ENCODE measurements at regions not wholly inside any gene's neighbourhood (a gene's known extent, or its start where the extent isn't known, plus 50 kb on each side); places are given as distances from the start of the nearest gene placed in this dataset.

DNA sequence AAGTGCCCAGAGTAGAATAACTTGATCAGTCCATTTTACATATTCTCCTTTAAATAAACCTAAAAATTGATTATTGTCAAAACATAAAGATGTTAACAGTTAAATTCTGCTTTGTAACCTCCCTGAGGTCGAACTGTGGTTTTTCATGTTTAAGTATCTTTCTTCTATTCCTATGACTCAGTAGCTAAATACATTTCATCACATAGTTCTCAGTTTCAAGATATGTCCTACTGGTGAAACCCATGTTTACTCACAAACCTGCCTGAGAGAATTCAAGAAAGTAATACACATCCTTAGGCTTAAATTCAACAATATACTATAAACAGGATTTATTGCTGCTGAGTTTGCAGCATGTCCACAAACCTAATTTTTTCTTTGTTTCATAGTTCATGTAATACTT is 692.9 kb downstream of the ZPLD1 start:
- TF ChIP-seq POLR2A (IDR thresholded peaks at IDR 0.05) (no peak), EP300 (IDR thresholded peaks at IDR 0.05) (no peak), POLR2AphosphoS5 (IDR thresholded peaks at IDR 0.05) (no peak)
- TF ChIP-seq, protein P1, sequence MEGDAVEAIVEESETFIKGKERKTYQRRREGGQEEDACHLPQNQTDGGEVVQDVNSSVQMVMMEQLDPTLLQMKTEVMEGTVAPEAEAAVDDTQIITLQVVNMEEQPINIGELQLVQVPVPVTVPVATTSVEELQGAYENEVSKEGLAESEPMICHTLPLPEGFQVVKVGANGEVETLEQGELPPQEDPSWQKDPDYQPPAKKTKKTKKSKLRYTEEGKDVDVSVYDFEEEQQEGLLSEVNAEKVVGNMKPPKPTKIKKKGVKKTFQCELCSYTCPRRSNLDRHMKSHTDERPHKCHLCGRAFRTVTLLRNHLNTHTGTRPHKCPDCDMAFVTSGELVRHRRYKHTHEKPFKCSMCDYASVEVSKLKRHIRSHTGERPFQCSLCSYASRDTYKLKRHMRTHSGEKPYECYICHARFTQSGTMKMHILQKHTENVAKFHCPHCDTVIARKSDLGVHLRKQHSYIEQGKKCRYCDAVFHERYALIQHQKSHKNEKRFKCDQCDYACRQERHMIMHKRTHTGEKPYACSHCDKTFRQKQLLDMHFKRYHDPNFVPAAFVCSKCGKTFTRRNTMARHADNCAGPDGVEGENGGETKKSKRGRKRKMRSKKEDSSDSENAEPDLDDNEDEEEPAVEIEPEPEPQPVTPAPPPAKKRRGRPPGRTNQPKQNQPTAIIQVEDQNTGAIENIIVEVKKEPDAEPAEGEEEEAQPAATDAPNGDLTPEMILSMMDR (IDR thresholded peaks at IDR 0.05), result no peak
- no peak overlapping the region for H3K4me3 ChIP-seq
- no peaks in the 10 kb centered on the region for H3K9me3 ChIP-seq
- intact Hi-C loops (cut with DNase I), result no loop called here
- no peaks in the 10 kb centered on the region for H3K4me1 ChIP-seq
- 33 to 72% methylated on average over 1 of the region's 1 CpG for WGBS, 2 donors
- no peaks in the 10 kb centered on the region for H3K36me3 ChIP-seq
- DNase-seq, result no peak
- no peaks in the 10 kb centered on the region for H3K27me3 ChIP-seq
- no peak overlapping the region for H3K27ac ChIP-seq

DNA sequence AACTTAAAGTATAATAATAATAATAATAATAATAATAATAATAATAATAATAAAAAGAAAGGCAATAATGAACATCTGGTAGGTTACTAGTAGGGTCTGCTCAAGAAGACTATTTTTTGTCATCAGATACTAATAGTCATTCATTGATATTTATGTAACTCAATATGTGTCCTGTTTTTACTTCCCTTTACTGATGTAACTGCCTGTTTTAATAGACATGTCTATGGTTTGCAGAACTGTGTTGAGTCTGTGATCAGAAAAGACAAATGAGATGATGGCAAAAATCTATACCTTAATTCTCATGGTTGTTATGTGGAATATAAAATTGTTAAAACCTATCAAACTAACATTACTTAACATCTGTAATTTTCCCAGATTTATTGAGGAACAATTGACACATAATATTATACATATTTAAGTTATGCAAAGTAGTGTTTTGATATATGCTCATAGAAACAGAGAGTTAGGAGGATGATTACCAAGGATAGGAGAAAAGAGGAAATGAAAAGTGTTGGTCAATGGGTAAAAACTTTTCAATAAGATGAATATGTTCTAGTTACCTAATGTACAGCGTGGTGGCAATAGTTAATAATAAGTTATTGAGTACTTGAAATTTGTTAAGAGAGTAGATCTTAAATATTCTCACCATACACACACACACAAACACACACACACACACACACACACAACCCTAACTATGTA is 699.4 kb downstream of the ZPLD1 start:
- Histone ChIP-seq H3K9me3 (no peaks in the 10 kb centered on the region), H3K4me3 (no peak overlapping the region), H3K4me1 (no peaks in the 10 kb centered on the region), H3K27me3 (no peaks in the 10 kb centered on the region), H3K27ac (no peak overlapping the region), H3K36me3 (no peaks in the 10 kb centered on the region)
- WGBS, 2 donors, result 77 to 89% methylated on average over 1 of the region's 1 CpG
- no peak for TF ChIP-seq POLR2AphosphoS5 (IDR thresholded peaks at IDR 0.05)
- no peak for TF ChIP-seq POLR2A (IDR thresholded peaks at IDR 0.05)
- no peak for TF ChIP-seq EP300 (IDR thresholded peaks at IDR 0.05)
- TF ChIP-seq, protein P1 (IDR thresholded peaks at IDR 0.05), result no peak
- intact Hi-C loops (cut with DNase I), result no loop called here
- no peak for DNase-seq

DNA sequence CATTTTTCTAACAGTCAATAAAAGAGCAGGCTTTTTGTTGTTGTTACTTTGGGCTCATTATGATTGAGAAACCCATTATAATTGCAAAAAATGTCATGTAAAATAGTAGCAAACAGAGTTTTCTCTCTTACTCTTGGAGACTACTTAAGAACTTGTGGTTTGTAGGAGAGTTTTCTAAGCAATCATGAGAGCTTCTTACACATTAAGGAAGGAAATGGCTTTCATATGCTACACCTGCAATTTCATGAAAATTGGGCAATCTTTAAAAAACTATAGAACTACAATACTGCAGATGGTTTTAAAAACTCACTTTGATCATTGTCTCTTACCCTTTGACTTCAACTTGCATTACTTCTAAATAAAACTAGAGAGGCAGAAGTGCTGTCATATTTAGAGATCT is 701.8 kb downstream of the ZPLD1 start:
- H3K4me1 ChIP-seq, result no peaks in the 10 kb centered on the region
- no peak overlapping the region for H3K27ac ChIP-seq
- no peaks in the 10 kb centered on the region for H3K9me3 ChIP-seq
- intact Hi-C loops (cut with DNase I), result no loop called here
- no peaks in the 10 kb centered on the region for H3K36me3 ChIP-seq
- H3K4me3 ChIP-seq, result no peak overlapping the region
- no peaks in the 10 kb centered on the region for H3K27me3 ChIP-seq
- DNase-seq, result no peak
- TF ChIP-seq, protein P1 (IDR thresholded peaks at IDR 0.05), result no peak
- TF ChIP-seq POLR2A (IDR thresholded peaks at IDR 0.05) (no peak), POLR2AphosphoS5 (IDR thresholded peaks at IDR 0.05) (no peak), EP300 (IDR thresholded peaks at IDR 0.05) (no peak)

DNA sequence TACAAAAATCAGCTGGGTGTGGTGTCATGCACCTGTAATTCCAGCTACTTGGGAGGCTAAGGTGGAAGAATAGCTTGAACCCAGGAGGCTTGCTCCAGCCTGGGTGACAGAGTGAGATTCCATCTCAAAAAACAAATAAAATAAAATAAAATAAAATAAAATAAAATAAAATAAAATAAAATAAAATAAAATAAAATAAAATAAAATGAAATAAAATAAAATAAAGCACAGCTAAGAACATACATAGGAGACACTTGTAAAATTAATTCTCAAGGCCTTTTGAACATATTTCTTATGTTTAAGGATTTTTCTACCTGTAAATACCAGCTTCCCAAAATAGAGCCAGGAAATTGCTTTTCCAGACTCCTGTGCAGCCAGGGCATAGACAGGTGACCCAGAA is 703.0 kb downstream of the ZPLD1 start:
- H3K27ac ChIP-seq, result no peak overlapping the region
- no peaks in the 10 kb centered on the region for H3K4me1 ChIP-seq
- no peak for DNase-seq
- no peak for TF ChIP-seq POLR2A (IDR thresholded peaks at IDR 0.05)
- TF ChIP-seq, protein P1 (IDR thresholded peaks at IDR 0.05), result no peak
- TF ChIP-seq POLR2AphosphoS5 (IDR thresholded peaks at IDR 0.05), result no peak
- no peak for TF ChIP-seq EP300 (IDR thresholded peaks at IDR 0.05)
- no peaks in the 10 kb centered on the region for H3K36me3 ChIP-seq
- intact Hi-C loops (cut with DNase I), result no loop called here
- no peaks in the 10 kb centered on the region for H3K9me3 ChIP-seq
- no peaks in the 10 kb centered on the region for H3K27me3 ChIP-seq
- H3K4me3 ChIP-seq, result no peak overlapping the region

DNA sequence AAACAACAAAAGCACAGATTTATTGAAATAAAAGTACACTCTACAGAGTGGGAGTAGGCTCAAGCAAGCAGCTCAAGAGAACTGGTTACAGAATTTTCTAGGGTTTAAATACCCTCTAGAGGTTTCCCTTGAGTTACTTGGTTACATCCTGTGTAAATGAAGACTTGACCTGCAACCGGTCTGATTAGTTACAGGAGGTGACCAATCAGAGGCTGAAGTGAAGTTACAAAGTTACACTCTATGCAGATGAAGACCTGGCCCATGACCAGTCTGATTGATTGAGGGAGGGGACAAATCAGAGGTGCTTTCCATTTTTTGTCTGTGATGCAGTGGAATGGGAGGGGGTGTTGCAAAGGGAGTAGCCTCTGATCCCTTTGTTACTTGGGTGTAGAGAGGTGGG is 723.4 kb downstream of the ZPLD1 start:
- Histone ChIP-seq H3K36me3 (no peaks in the 10 kb centered on the region), H3K27ac (no peak overlapping the region), H3K27me3 (no peaks in the 10 kb centered on the region), H3K9me3 (no peaks in the 10 kb centered on the region), H3K4me1 (no peaks in the 10 kb centered on the region), H3K4me3 (no peak overlapping the region)
- intact Hi-C loops (cut with DNase I), result no loop called here
- no peak for DNase-seq
- TF ChIP-seq POLR2A (IDR thresholded peaks at IDR 0.05) (no peak), EP300 (IDR thresholded peaks at IDR 0.05) (no peak), POLR2AphosphoS5 (IDR thresholded peaks at IDR 0.05) (no peak)
- TF ChIP-seq, protein P1 (IDR thresholded peaks at IDR 0.05), result no peak
- WGBS, 2 donors, result 39 to 65% methylated on average over 1 of the region's 1 CpG

All from sigmoid colon (tissue), 6 donors.